ENCODE measurements at regions not wholly inside any gene's neighbourhood (a gene's known extent, or its start where the extent isn't known, plus 50 kb on each side); places are given as distances from the start of the nearest gene placed in this dataset.

DNA sequence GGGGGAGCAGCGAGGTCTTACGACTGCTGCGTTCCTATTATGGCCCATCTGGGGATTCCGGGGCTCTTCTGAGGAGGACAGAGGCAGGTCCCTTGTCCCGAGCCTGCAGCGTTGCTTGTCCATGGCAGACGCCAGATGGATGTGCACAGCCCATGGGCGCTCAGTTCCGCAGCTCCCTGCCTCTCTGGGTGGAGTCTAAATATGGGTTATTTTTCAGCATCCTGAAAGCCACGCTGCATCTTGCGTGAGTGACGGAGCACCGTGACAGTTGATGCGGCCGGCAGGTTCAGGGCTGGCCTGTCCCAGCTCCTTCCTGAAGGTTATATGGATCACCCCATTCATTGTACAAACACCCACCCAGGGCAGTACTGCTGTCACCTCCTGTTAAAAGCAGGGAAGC lies 1169.4 kb downstream of the BRD1 start:
- TF ChIP-seq ZFX (IDR thresholded peaks at IDR 0.05; ENCODE audit: borderline replicate concordance), result no peak
- TF ChIP-seq, protein P1, sequence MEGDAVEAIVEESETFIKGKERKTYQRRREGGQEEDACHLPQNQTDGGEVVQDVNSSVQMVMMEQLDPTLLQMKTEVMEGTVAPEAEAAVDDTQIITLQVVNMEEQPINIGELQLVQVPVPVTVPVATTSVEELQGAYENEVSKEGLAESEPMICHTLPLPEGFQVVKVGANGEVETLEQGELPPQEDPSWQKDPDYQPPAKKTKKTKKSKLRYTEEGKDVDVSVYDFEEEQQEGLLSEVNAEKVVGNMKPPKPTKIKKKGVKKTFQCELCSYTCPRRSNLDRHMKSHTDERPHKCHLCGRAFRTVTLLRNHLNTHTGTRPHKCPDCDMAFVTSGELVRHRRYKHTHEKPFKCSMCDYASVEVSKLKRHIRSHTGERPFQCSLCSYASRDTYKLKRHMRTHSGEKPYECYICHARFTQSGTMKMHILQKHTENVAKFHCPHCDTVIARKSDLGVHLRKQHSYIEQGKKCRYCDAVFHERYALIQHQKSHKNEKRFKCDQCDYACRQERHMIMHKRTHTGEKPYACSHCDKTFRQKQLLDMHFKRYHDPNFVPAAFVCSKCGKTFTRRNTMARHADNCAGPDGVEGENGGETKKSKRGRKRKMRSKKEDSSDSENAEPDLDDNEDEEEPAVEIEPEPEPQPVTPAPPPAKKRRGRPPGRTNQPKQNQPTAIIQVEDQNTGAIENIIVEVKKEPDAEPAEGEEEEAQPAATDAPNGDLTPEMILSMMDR (IDR thresholded peaks at IDR 0.05), result no peak
- no peak overlapping the region for H3K27ac ChIP-seq

DNA sequence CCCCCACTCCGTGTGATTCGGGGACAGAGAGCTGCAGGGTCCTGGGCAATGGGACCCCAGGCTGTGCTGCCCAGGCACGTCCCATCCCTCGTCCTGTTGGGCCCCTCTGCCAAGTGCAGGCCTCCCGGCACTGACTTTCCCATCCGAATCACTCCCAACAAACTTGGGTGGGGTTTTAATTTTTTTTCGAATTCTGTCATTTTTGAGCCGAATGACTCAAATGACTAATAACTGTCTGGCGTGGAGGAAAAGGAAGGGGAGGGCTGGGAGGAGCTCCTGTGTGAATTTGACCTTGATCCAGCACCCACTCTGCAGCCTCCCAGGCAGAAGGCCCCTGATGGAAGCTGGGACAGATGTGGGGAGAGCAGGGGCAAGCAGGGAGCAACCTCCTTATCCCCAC lies 1173.2 kb downstream of the BRD1 start:
- no peak overlapping the region for H3K27ac ChIP-seq
- no peak for TF ChIP-seq ZFX (IDR thresholded peaks at IDR 0.05; ENCODE audit: borderline replicate concordance)
- TF ChIP-seq, protein P1 (IDR thresholded peaks at IDR 0.05), result no peak

DNA sequence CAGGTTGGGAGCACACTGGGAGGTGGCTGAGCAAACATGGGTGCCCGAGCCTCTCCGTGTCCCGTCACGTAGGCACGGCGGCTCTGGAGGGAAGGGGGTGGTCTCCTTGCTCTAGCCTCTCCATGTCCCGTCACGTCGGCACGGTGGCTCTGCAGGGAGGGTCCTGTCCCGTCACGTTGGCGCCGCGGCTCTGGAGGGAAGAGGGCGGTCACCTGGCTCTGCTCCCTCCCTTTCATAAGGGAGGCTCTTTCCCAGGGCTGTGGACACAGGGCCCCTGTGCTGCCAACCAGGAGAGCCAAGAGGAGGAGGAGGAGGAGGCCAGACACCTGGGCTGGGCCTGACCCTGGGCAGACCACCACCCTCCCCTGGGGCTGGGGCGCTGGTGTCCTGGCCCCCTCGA lies 1173.7 kb downstream of the BRD1 start:
- TF ChIP-seq, protein P1 (IDR thresholded peaks at IDR 0.05), result no peak
- no peak for TF ChIP-seq ZFX (IDR thresholded peaks at IDR 0.05; ENCODE audit: borderline replicate concordance)
- no peak overlapping the region for H3K27ac ChIP-seq

- TF ChIP-seq ZFX (IDR thresholded peaks at IDR 0.05; ENCODE audit: borderline replicate concordance), result no peak
- TF ChIP-seq, protein P1 (IDR thresholded peaks at IDR 0.05), result no peak
- H3K27ac ChIP-seq, result no peak overlapping the region
Measured at GRCh38 chr22:48653306-48653705, 1174.4 kb downstream of the BRD1 start.

- no peak overlapping the region for H3K27ac ChIP-seq
- TF ChIP-seq ZFX (IDR thresholded peaks at IDR 0.05; ENCODE audit: borderline replicate concordance), result no peak
Measured at GRCh38 chr22:48652796-48653195, 1174.9 kb downstream of the BRD1 start.

- TF ChIP-seq ZFX (IDR thresholded peaks at IDR 0.05; ENCODE audit: borderline replicate concordance), result no peak
- TF ChIP-seq, protein P1 (IDR thresholded peaks at IDR 0.05), result no peak
- no peak overlapping the region for H3K27ac ChIP-seq
Measured at GRCh38 chr22:48651981-48652538, 1175.6 kb downstream of the BRD1 start.

DNA sequence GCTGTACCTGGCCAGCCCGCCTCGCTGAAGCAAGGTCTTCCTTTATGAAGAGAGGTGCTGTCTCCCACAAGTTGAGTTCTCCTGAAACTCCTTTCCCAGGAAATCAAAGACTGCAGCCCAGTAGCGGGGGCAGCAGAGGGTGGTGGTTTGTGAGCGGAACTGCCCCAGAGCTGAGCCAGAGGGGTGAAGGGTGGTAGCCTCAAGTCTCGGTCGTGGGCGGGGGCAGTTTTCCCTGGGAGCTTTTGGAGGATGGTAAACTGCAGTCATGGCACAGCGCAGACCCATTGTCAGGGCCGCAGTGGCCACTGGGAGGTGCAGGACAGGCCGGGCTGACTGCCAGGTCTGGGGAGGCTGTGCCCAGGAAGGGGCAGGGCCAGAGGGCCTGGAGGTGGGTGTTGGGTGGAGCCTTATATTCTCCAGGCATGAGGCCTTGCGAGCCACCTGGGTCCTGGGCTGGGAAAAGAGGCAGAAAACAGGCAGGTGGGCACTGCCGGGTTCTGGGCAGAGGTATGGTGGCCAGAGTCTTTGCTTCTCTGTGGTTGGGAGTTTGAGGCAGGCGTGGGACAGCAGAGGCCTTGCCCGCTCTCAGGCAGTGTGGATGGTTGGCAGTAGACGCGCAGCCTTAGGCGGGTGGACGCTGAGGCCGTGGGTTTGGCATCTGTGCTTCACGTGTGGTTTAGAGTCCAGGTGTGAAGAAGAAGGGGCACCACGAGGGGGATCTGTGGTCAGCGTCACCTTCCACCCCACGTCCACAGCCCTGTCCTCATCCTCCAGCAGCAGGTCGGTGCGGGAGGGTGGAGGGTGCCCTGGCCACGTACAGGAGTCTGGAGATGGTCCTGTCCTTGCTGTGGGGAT lies 1176.4 kb downstream of the BRD1 start:
- TF ChIP-seq, protein P1 (IDR thresholded peaks at IDR 0.05), result no peak
- TF ChIP-seq ZFX (IDR thresholded peaks at IDR 0.05; ENCODE audit: borderline replicate concordance), result no peak
- no peak overlapping the region for H3K27ac ChIP-seq
